ENCODE measurements at regions not wholly inside any gene's neighbourhood (a gene's known extent, or its start where the extent isn't known, plus 50 kb on each side); places are given as distances from the start of the nearest gene placed in this dataset.
"Not testable (repeated sequence)": the region's sequence is repeated elsewhere in the genome, so short reads cannot be mapped to it uniquely, and the experiment has no call there.

GRCh38 chr7:91405092-91405788, 141.0 kb downstream of the FZD1 start:
- H3K27ac ChIP-seq = no peak overlapping the region
- no peaks in the 10 kb centered on the region for H3K27me3 ChIP-seq
- no peaks in the 10 kb centered on the region for H3K9me3 ChIP-seq
- H3K36me3 ChIP-seq = no peaks in the 10 kb centered on the region
- no peak for ATAC-seq (ENCODE audit: low FRiP score in 2 of 2)
- H3K4me1 ChIP-seq = no peaks in the 10 kb centered on the region
- TF ChIP-seq POLR2A (IDR thresholded peaks at IDR 0.05) = no peak
- no peak for TF ChIP-seq CTCF (IDR thresholded peaks at IDR 0.05)
- TF ChIP-seq EP300 (IDR thresholded peaks at IDR 0.05) = no peak
- no peak for TF ChIP-seq POLR2AphosphoS5 (IDR thresholded peaks at IDR 0.05)
- 80 to 97% methylated on average over 3 of the region's 3 CpGs for WGBS, 2 donors
- DNase-seq = no peak
- no peak overlapping the region for H3K4me3 ChIP-seq

GRCh38 chr7:91405873-91406272, 141.6 kb downstream of the FZD1 start:
- not testable (repeated sequence) for H3K9me3 ChIP-seq
- 88 to 89% methylated on average over 1 of the region's 1 CpG for WGBS, 2 donors

GRCh38 chr7:91407942-91408341, 143.7 kb downstream of the FZD1 start:
- TF ChIP-seq POLR2AphosphoS5 (IDR thresholded peaks at IDR 0.05) = no peak
- TF ChIP-seq CTCF (IDR thresholded peaks at IDR 0.05) = no peak
- TF ChIP-seq EP300 (IDR thresholded peaks at IDR 0.05) = no peak
- TF ChIP-seq POLR2A (IDR thresholded peaks at IDR 0.05) = no peak
- Histone ChIP-seq H3K27ac (no peak overlapping the region), H3K9me3 (no peaks in the 10 kb centered on the region), H3K36me3 (no peaks in the 10 kb centered on the region), H3K27me3 (no peaks in the 10 kb centered on the region), H3K4me3 (no peak overlapping the region), H3K4me1 (no peaks in the 10 kb centered on the region)
- DNase-seq = no peak
- no peak for ATAC-seq (ENCODE audit: low FRiP score in 2 of 2)
- WGBS, 2 donors = 31 to 50% methylated on average over 1 of the region's 1 CpG

More at GRCh38 chr7:91405873-91406272, 141.6 kb downstream of the FZD1 start:
- H3K27ac ChIP-seq; ATAC-seq (ENCODE audit: low FRiP score in 2 of 2); H3K4me3 ChIP-seq; H3K4me1 ChIP-seq; H3K27me3 ChIP-seq; H3K36me3 ChIP-seq; DNase-seq: not testable (repeated sequence)

GRCh38 chr7:91408388-91409154, 144.3 kb downstream of the FZD1 start:
- H3K27me3 ChIP-seq = no peaks in the 10 kb centered on the region
- no peak overlapping the region for H3K4me3 ChIP-seq
- ATAC-seq (ENCODE audit: low FRiP score in 2 of 2) (no peak), DNase-seq (no peak)
- no peaks in the 10 kb centered on the region for H3K9me3 ChIP-seq
- 74 to 75% methylated on average over 5 of the region's 5 CpGs for WGBS, 2 donors
- no peak for TF ChIP-seq POLR2A (IDR thresholded peaks at IDR 0.05)
- no peak for TF ChIP-seq EP300 (IDR thresholded peaks at IDR 0.05)
- TF ChIP-seq CTCF (IDR thresholded peaks at IDR 0.05) = no peak
- no peak for TF ChIP-seq POLR2AphosphoS5 (IDR thresholded peaks at IDR 0.05)
- H3K4me1 ChIP-seq = no peaks in the 10 kb centered on the region
- no peak overlapping the region for H3K27ac ChIP-seq
- H3K36me3 ChIP-seq = no peaks in the 10 kb centered on the region

DNA sequence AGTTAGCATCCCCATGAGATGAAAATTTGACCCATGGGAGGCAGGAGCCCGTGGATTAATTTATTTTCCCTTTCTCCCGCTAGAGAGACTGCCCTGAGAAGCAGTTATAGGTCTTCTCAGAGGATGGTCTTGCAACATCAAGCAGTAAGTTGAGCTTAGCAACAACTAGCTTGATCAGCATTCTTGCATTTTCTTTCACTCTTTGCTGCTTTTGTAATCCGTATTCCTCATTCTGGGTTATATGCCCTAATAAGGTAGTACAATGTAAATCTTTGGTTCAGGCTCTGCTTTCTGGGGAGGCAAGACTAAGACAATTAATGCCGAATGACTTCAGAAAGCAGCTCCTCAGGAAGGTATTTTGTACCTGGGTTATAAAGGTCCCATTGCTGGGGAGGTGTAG, 146.8 kb downstream of the FZD1 start:
- Histone ChIP-seq H3K4me3 (no peak overlapping the region), H3K4me1 (no peaks in the 10 kb centered on the region), H3K9me3 (no peaks in the 10 kb centered on the region), H3K36me3 (no peaks in the 10 kb centered on the region), H3K27me3 (no peaks in the 10 kb centered on the region), H3K27ac (no peak overlapping the region)
- no peak for DNase-seq
- 74% methylated on average over 3 to 4 of the region's 4 CpGs for WGBS, 2 donors
- ATAC-seq (ENCODE audit: low FRiP score in 2 of 2) = no peak
- no peak for TF ChIP-seq CTCF (IDR thresholded peaks at IDR 0.05)
- no peak for TF ChIP-seq EP300 (IDR thresholded peaks at IDR 0.05)
- TF ChIP-seq POLR2AphosphoS5 (IDR thresholded peaks at IDR 0.05) = no peak
- no peak for TF ChIP-seq POLR2A (IDR thresholded peaks at IDR 0.05)
